ENCODE measurements at regions not wholly inside any gene's neighbourhood (a gene's known extent, or its start where the extent isn't known, plus 50 kb on each side); places are given as distances from the start of the nearest gene placed in this dataset.
"Not testable (repeated sequence)": the region's sequence is repeated elsewhere in the genome, so short reads cannot be mapped to it uniquely, and the experiment has no call there.

- no peak for DNase-seq (ENCODE audit: low read depth in 2 of 2)
Measured at GRCh38 chr3:150357923-150358607, 50.0 kb upstream of the TSC22D2 start.

GRCh38 chr3:150357140-150357539 is 51.0 kb upstream of the TSC22D2 start:
- DNase-seq (ENCODE audit: low read depth in 2 of 2): no peak

- no peak for DNase-seq (ENCODE audit: low read depth in 2 of 2)
Measured at GRCh38 chr3:150355574-150355973, 52.5 kb upstream of the TSC22D2 start.

- no peak for DNase-seq (ENCODE audit: low read depth in 2 of 2)
Measured at GRCh38 chr3:150352931-150353330, 55.2 kb upstream of the TSC22D2 start.

GRCh38 chr3:150351398-150351797 is 56.7 kb upstream of the TSC22D2 start:
- no peak for DNase-seq (ENCODE audit: low read depth in 2 of 2)

GRCh38 chr3:150349314-150350097 is 58.6 kb upstream of the TSC22D2 start:
- DNase-seq (ENCODE audit: low read depth in 2 of 2): no peak

- no peak for DNase-seq (ENCODE audit: low read depth in 2 of 2)
Measured at GRCh38 chr3:150348500-150348899, 59.6 kb upstream of the TSC22D2 start.

- no peak for DNase-seq (ENCODE audit: low read depth in 2 of 2)
Measured at GRCh38 chr3:150346981-150347863, 60.9 kb upstream of the TSC22D2 start.

- DNase-seq (ENCODE audit: low read depth in 2 of 2): no peak
Measured at GRCh38 chr3:150346266-150346665, 61.8 kb upstream of the TSC22D2 start.

- DNase-seq (ENCODE audit: low read depth in 2 of 2): no peak
Measured at GRCh38 chr3:150345021-150345538, 63.0 kb upstream of the TSC22D2 start.

GRCh38 chr3:150344079-150344759 is 63.9 kb upstream of the TSC22D2 start:
- DNase-seq (ENCODE audit: low read depth in 2 of 2): no peak

- DNase-seq (ENCODE audit: low read depth in 2 of 2): no peak
Measured at GRCh38 chr3:150342896-150343467, 65.1 kb upstream of the TSC22D2 start.

GRCh38 chr3:150341891-150342290 is 66.2 kb upstream of the TSC22D2 start:
- no peak for DNase-seq (ENCODE audit: low read depth in 2 of 2)

GRCh38 chr3:150336363-150336762 is 71.7 kb upstream of the TSC22D2 start:
- DNase-seq (ENCODE audit: low read depth in 2 of 2): not testable (repeated sequence)

GRCh38 chr3:150335631-150336030 is 72.5 kb upstream of the TSC22D2 start:
- no peak for DNase-seq (ENCODE audit: low read depth in 2 of 2)

- no peak for DNase-seq (ENCODE audit: low read depth in 2 of 2)
Measured at GRCh38 chr3:150334974-150335373, 73.1 kb upstream of the TSC22D2 start.

GRCh38 chr3:150333477-150333876 is 74.6 kb upstream of the TSC22D2 start:
- DNase-seq (ENCODE audit: low read depth in 2 of 2): no peak

- no peak for DNase-seq (ENCODE audit: low read depth in 2 of 2)
Measured at GRCh38 chr3:150331978-150332568, 76.0 kb upstream of the TSC22D2 start.

- no peak for DNase-seq (ENCODE audit: low read depth in 2 of 2)
Measured at GRCh38 chr3:150330872-150331271, 77.2 kb upstream of the TSC22D2 start.

- no peak for DNase-seq (ENCODE audit: low read depth in 2 of 2)
Measured at GRCh38 chr3:150330174-150330573, 77.9 kb upstream of the TSC22D2 start.

- no peak for DNase-seq (ENCODE audit: low read depth in 2 of 2)
Measured at GRCh38 chr3:150329408-150329807, 78.7 kb upstream of the TSC22D2 start.

All from stimulated activated CD8-positive, alpha-beta memory T cell treated with anti-CD3 and anti-CD28 coated beads, Interleukin-7, amount 100 ng/mL, for 4 hours (primary cell).